ENCODE measurements at regions not wholly inside any gene's neighbourhood (a gene's known extent, or its start where the extent isn't known, plus 50 kb on each side); places are given as distances from the start of the nearest gene placed in this dataset.

DNA sequence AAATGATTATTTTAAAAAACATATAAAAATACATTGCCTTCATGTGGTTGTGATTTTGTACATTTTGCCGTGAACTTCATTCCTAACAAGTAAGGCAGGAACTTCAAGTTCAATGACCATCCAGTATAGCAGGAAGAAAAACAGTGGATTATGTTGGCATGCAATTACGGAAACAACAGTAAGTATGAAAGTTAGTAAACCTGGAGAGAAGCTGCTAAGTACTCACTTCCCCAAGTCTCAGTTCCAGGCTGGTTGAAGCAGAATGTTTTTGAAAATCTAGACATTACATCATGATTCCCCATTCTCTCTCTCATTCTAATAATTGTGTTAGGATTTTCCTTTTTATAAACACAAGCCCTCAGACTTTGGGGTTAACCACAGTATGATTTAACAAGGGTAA, 987.1 kb upstream of the KLHL29 start:
- no peak for DNase-seq (ENCODE audit: low spot score)
- ATAC-seq (ENCODE audit: low FRiP score) = no peak
- TF ChIP-seq, protein P1, sequence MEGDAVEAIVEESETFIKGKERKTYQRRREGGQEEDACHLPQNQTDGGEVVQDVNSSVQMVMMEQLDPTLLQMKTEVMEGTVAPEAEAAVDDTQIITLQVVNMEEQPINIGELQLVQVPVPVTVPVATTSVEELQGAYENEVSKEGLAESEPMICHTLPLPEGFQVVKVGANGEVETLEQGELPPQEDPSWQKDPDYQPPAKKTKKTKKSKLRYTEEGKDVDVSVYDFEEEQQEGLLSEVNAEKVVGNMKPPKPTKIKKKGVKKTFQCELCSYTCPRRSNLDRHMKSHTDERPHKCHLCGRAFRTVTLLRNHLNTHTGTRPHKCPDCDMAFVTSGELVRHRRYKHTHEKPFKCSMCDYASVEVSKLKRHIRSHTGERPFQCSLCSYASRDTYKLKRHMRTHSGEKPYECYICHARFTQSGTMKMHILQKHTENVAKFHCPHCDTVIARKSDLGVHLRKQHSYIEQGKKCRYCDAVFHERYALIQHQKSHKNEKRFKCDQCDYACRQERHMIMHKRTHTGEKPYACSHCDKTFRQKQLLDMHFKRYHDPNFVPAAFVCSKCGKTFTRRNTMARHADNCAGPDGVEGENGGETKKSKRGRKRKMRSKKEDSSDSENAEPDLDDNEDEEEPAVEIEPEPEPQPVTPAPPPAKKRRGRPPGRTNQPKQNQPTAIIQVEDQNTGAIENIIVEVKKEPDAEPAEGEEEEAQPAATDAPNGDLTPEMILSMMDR (IDR thresholded peaks at IDR 0.05) = no peak

DNA sequence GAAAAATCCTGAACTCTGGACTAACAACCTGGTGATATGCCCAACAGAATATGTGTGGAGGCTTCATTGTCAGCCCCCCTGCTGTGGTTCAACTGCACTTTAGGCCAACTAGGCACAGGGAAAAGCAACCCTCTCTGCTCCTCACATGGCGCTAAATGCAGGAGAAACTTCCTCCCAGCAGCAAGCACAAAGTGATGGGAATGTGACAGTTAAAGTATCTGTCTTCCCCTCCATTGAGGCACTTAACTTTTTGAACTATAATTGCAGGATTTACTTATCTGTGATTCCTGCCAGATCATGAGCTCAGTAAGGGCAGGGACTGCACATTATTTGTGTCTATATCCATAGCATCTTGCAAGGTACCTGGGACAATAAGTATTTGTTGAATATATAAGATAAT, 981.2 kb upstream of the KLHL29 start:
- TF ChIP-seq, protein P1 (IDR thresholded peaks at IDR 0.05) = no peak
- ATAC-seq (ENCODE audit: low FRiP score) (no peak), DNase-seq (ENCODE audit: low spot score) (no peak)

DNA sequence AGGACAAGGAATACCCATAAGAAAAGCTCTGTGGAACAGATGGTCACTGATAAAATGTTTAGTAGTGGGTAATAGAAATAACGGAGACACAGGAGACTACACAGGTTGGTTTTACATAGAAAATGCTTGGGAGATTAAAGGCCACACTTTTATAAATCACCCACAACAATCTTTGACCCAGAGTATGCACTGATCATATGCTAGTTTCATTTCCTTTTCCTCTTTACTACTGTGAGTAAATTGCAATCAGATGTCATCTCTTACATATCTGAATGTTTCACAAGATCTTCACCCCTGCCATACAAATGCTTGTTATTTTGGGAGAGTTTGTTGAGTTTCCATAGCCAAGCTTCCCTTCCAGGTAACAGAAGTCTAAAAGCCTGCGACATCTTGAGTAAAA, 978.4 kb upstream of the KLHL29 start:
- ATAC-seq (ENCODE audit: low FRiP score) (no peak), DNase-seq (ENCODE audit: low spot score) (no peak)
- TF ChIP-seq, protein P1 (IDR thresholded peaks at IDR 0.05) = no peak

DNA sequence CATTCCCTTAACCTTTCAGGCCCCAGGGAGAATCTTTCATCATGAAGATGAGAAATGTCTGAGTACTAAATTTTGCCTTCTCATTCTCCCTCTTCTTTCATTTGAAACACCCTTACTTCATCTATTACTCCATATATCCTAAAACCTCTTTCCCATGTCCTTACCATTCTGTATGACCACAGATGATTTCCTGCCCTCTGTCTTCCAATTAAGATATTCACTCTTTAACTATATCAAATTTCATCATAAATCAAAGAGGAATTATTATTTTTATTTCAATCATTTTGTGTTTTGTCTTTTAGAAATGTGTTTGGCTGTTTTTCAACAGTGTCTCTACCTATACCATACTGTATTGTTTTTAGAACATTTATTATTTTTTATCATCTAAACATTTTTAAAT, 964.9 kb upstream of the KLHL29 start:
- DNase-seq (ENCODE audit: low spot score) = no peak
- no peak for ATAC-seq (ENCODE audit: low FRiP score)
- TF ChIP-seq, protein P1 (IDR thresholded peaks at IDR 0.05) = no peak

- no peak for DNase-seq (ENCODE audit: low spot score)
- no peak for ATAC-seq (ENCODE audit: low FRiP score)
- TF ChIP-seq, protein P1 (IDR thresholded peaks at IDR 0.05) = no peak
These were observed 942.9 kb upstream of the KLHL29 start for GRCh38 chr2:22442051-22442450.

- no peak for DNase-seq (ENCODE audit: low spot score)
- no peak for ATAC-seq (ENCODE audit: low FRiP score)
- TF ChIP-seq, protein P1 (IDR thresholded peaks at IDR 0.05) = no peak
These were observed 940.7 kb upstream of the KLHL29 start for GRCh38 chr2:22444281-22444680.

DNA sequence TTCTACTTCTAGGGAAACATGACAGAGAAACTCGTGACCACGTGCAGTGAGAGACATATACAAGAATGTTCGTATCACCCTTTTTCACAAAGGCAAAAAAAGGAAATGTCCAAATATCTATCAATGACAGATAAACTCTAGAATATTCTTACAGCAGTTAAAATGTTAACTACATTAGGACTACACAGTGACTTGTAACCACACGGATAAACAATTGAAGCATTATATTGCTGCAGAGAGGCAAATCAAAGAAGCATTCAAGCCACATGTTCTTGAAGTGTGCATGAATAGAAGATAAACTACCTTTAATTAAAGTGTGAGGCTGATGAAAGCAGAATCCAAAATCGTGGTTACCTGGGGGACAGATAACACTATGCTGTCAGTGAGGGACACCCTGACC, 935.3 kb upstream of the KLHL29 start:
- ATAC-seq (ENCODE audit: low FRiP score) (no peak), DNase-seq (ENCODE audit: low spot score) (no peak)
- TF ChIP-seq, protein P1 (IDR thresholded peaks at IDR 0.05) = no peak

Data from omental fat pad (tissue), 3 donors.